T-helper 17 cell (primary cell): ENCODE measurements at regions not wholly inside any gene's neighbourhood (a gene's known extent, or its start where the extent isn't known, plus 50 kb on each side); places are given as distances from the start of the nearest gene placed in this dataset.

ENCODE experiments used
- ATAC-seq: fragments of 150-1000 bp; cut with Tn5 transposase; 2 replicates; pipeline ENCODE4 v1.10.0; 2021; ENCODE audit warnings: mild to moderate bottlenecking, moderate library complexity
- DNase-seq, 3 donors: peaks; one replicate each; pipeline versions ENCODE4 v3.0.0 to v3.0.0-alpha.2; 2020 to 2021
- H3K9me3 ChIP-seq: one replicate; pipeline ENCODE4 v1.7.0; 2013; ENCODE audit warnings: low read length, mild to moderate bottlenecking; ENCODE audit not compliant: control insufficient read depth, poor library complexity, severe bottlenecking
- H3K27ac Mint-ChIP-seq: one replicate; pipeline ENCODE4 v1.8.0; 2022; ENCODE audit warnings: mild to moderate bottlenecking, moderate library complexity, mixed read lengths
- H3K27me3 Mint-ChIP-seq: one replicate; pipeline ENCODE4 v1.8.0; 2022; ENCODE audit warnings: mixed read lengths
- H3K36me3 Mint-ChIP-seq: one replicate; pipeline ENCODE4 v1.8.0; 2022; ENCODE audit warnings: low read depth, mixed read lengths
- H3K4me1 Mint-ChIP-seq: one replicate; pipeline ENCODE4 v1.8.0; 2022; ENCODE audit warnings: mild to moderate bottlenecking, mixed read lengths
- H3K4me3 Mint-ChIP-seq: one replicate; pipeline ENCODE4 v1.8.0; 2022; ENCODE audit warnings: mild to moderate bottlenecking, moderate library complexity, mixed read lengths

- H3K27ac Mint-ChIP-seq: no peak overlapping the region
- H3K4me1 Mint-ChIP-seq: no peaks in the 10 kb centered on the region
- no peaks in the 10 kb centered on the region for H3K9me3 ChIP-seq
- DNase-seq (no peak), ATAC-seq (no peak)
- H3K4me3 Mint-ChIP-seq: no peak overlapping the region
- no peaks in the 10 kb centered on the region for H3K36me3 Mint-ChIP-seq
- no peaks in the 10 kb centered on the region for H3K27me3 Mint-ChIP-seq
Observed at GRCh38 chr3:150357923-150358607, 50.0 kb upstream of the TSC22D2 start.

DNA sequence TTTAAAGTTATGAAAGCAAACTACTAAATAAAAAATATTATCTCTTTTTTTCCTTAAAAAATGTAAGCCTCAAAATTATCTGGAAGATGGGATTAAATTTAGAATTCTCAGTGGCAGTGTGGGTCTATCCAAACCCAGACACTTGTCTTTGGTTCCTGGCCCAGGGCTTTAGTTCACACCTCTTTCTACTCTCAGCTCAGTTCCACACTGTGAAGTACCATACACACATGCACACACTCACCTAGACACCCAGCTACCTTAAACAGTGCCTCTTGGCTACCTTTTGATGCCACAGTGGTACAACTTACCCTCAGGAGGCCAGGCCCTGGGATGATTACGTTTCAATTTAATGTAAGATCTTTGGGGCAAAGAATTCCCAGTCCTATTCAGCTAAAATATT, 51.0 kb upstream of the TSC22D2 start:
- ATAC-seq: no peak
- Mint-ChIP-seq H3K4me1 (no peaks in the 10 kb centered on the region), H3K27ac (no peak overlapping the region), H3K4me3 (no peak overlapping the region), H3K27me3 (no peaks in the 10 kb centered on the region), H3K36me3 (no peaks in the 10 kb centered on the region)
- no peak for DNase-seq
- H3K9me3 ChIP-seq: no peaks in the 10 kb centered on the region

- H3K36me3 Mint-ChIP-seq: no peaks in the 10 kb centered on the region
- DNase-seq: no peak
- H3K27ac Mint-ChIP-seq: no peak overlapping the region
Observed at GRCh38 chr3:150355574-150355973, 52.5 kb upstream of the TSC22D2 start.

GRCh38 chr3:150352931-150353330, 55.2 kb upstream of the TSC22D2 start:
- DNase-seq (no peak), ATAC-seq (no peak)
- Mint-ChIP-seq H3K4me3 (no peak overlapping the region), H3K27me3 (peaks cover 21% of the 10 kb centered on the region), H3K4me1 (no peaks in the 10 kb centered on the region), H3K36me3 (no peaks in the 10 kb centered on the region), H3K27ac (no peak overlapping the region)
- no peaks in the 10 kb centered on the region for H3K9me3 ChIP-seq

More at GRCh38 chr3:150355574-150355973, 52.5 kb upstream of the TSC22D2 start:
- H3K4me3 Mint-ChIP-seq: no peak overlapping the region
- no peak for ATAC-seq
- H3K27me3 Mint-ChIP-seq: no peaks in the 10 kb centered on the region
- no peaks in the 10 kb centered on the region for H3K9me3 ChIP-seq
- H3K4me1 Mint-ChIP-seq: no peaks in the 10 kb centered on the region

DNA sequence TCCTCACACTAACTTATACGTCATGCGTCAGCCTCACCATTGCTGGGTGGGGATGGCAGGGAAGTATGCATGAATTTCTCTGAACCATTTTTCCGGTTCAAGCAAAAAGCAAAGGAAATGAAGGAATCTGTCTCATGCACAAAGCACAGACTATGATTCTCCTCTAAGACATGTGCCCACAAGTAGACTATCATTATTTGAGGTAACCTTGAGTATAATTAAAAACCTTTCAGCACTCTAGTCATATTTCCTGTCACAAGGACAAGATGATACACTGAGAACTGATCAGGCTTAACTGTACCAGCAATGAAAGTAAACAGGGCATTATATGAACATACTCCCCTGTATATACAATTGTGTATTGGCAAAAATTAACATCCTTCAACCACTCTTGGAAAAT, 56.7 kb upstream of the TSC22D2 start:
- H3K27me3 Mint-ChIP-seq: peaks cover 34% of the 10 kb centered on the region
- H3K36me3 Mint-ChIP-seq: no peaks in the 10 kb centered on the region
- no peak overlapping the region for H3K27ac Mint-ChIP-seq
- ATAC-seq (no peak), DNase-seq (no peak)
- H3K4me1 Mint-ChIP-seq: no peaks in the 10 kb centered on the region
- no peak overlapping the region for H3K4me3 Mint-ChIP-seq
- no peaks in the 10 kb centered on the region for H3K9me3 ChIP-seq

DNA sequence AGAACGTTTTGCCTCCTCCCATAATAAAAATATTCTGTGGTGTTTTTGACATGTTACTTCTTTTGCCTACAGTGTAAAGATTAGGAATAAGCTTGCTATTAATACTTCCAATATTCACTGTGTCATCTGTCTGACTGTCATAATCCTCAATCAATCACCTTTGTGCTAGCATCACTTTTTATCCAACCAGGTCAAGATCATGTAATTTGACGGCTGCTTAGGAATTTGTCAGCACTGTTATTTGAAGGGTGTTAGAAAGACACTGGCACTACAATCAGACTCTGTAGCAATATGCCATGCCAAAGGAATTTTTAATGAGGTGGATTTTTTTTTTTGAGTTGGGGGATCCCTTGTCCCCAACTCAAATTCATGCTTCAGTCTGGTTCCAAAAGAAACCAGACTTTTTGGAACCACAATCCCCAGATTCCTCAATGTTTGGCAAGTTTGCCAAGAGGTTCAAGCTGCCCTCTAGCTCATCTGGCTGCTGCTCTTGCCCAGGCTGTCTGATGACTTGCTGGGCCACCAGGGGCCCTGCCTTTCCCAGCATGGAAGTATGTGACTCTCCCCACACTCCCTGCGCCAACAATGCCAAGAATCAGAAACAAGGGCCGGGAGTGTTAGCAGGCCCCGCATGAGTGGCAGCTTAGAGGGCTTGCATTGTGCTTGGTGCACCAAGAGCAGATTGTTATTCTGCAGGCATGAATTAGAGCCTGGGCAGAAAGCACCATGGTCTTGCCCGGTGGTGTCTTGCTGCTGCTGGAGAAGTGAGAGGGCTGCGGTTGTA, 58.6 kb upstream of the TSC22D2 start:
- ATAC-seq (no peak), DNase-seq (no peak)
- H3K4me1 Mint-ChIP-seq: peaks cover 1% of the 10 kb centered on the region
- H3K27me3 Mint-ChIP-seq: peaks cover 47% of the 10 kb centered on the region
- H3K27ac Mint-ChIP-seq: no peak overlapping the region
- no peaks in the 10 kb centered on the region for H3K9me3 ChIP-seq
- no peaks in the 10 kb centered on the region for H3K36me3 Mint-ChIP-seq
- H3K4me3 Mint-ChIP-seq: no peak overlapping the region

DNA sequence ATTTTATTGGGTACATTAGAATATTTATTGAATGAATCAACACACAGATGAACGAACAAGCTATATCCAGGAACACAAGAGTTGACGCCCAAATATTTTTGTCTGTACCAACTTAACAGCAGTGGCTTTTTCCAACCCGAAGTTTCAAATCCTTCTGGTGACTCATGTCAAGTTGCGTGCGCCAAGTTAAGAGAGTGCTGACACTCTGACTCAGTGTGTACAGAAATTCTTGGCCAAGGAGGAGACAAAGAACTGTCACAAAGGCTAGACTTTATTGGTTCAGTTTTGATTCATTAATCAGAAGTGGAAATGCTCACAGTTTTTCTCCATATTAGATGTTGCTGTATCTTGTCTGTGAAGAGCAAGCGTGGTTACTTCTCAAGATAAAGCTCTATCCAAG, 59.6 kb upstream of the TSC22D2 start:
- DNase-seq (no peak), ATAC-seq (no peak)
- H3K27ac Mint-ChIP-seq: no peak overlapping the region
- H3K9me3 ChIP-seq: no peaks in the 10 kb centered on the region
- H3K4me1 Mint-ChIP-seq: peaks cover 3% of the 10 kb centered on the region
- H3K4me3 Mint-ChIP-seq: no peak overlapping the region
- H3K36me3 Mint-ChIP-seq: no peaks in the 10 kb centered on the region
- peaks cover 54% of the 10 kb centered on the region for H3K27me3 Mint-ChIP-seq

- no peak for ATAC-seq
- Mint-ChIP-seq H3K36me3 (no peaks in the 10 kb centered on the region), H3K4me1 (peaks cover 3% of the 10 kb centered on the region), H3K27ac (no peak overlapping the region), H3K4me3 (no peak overlapping the region), H3K27me3 (peaks cover 54% of the 10 kb centered on the region)
- no peak for DNase-seq
- H3K9me3 ChIP-seq: no peaks in the 10 kb centered on the region
Observed at GRCh38 chr3:150346981-150347863, 60.9 kb upstream of the TSC22D2 start.

GRCh38 chr3:150346266-150346665, 61.8 kb upstream of the TSC22D2 start:
- Mint-ChIP-seq H3K36me3 (no peaks in the 10 kb centered on the region), H3K27me3 (peaks cover 54% of the 10 kb centered on the region), H3K27ac (no peak overlapping the region), H3K4me1 (peaks cover 3% of the 10 kb centered on the region), H3K4me3 (no peak overlapping the region)
- no peak for DNase-seq
- ATAC-seq: no peak
- no peaks in the 10 kb centered on the region for H3K9me3 ChIP-seq

DNA sequence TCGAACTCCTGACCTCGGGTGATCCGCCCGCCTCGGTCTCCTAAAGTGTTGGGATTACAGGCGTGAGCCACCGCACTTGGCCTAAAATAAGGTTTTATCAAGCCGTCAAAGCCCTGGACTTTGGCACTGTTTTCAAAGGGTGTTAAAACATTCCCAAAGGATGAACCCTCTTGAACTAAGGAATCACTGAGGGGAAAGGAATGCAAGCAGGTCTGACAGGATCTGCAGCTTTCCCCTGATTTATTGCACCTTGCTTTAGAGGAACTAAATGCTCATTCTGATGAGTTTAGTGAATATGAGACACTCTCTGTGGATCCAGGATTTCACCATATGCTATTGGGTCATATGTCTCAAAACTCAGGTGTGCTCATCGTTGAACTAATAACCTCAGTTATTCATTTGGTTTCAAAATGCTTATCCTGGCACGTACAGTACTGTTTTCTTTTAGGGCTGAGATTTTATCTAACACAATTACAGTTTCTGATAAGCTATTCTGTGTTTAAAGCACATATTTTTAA, 63.0 kb upstream of the TSC22D2 start:
- ATAC-seq (no peak), DNase-seq (no peak)
- Mint-ChIP-seq H3K36me3 (no peaks in the 10 kb centered on the region), H3K27me3 (peaks cover 56% of the 10 kb centered on the region), H3K4me1 (peaks cover 3% of the 10 kb centered on the region), H3K27ac (no peak overlapping the region), H3K4me3 (no peak overlapping the region)
- H3K9me3 ChIP-seq: no peaks in the 10 kb centered on the region

DNA sequence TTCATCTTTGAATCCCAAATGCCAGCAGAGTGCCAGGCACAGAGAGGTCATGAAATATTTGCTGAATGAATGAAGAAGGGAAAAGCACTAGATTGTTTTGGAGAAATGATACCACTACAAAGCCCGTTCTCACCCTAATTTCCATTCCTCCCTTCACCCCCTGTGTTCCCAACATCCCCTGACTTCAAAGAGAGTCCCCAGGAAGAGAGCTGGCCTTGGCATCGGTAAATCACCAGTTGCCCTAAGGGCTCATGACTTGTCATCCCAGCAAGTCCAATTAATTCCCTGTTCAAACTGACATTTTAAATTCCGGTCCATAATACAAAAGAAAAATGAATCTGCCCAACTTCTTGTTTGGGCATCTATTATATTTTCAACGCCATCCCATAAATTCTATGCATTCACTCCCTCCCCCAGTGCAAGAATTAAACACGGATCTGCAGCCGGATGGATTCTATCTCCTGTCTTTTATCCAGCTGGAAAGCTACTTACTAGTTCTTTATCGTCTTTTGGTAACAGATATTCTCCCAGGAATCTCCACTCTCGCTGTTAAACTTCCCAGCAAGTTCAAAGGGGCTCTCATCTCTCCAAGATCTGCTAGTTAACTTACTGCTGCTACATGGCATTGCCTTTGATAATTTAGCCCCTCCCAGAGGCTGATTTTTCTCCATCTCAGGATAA, 63.9 kb upstream of the TSC22D2 start:
- H3K27me3 Mint-ChIP-seq: peaks cover 52% of the 10 kb centered on the region
- H3K27ac Mint-ChIP-seq: no peak overlapping the region
- no peak for DNase-seq
- H3K9me3 ChIP-seq: no peaks in the 10 kb centered on the region
- no peaks in the 10 kb centered on the region for H3K36me3 Mint-ChIP-seq
- ATAC-seq: no peak
- H3K4me1 Mint-ChIP-seq: peaks cover 3% of the 10 kb centered on the region
- no peak overlapping the region for H3K4me3 Mint-ChIP-seq

GRCh38 chr3:150342896-150343467, 65.1 kb upstream of the TSC22D2 start:
- no peak for ATAC-seq
- H3K27me3 Mint-ChIP-seq: peaks cover 50% of the 10 kb centered on the region
- DNase-seq: no peak
- no peak overlapping the region for H3K27ac Mint-ChIP-seq
- no peak overlapping the region for H3K4me3 Mint-ChIP-seq
- H3K9me3 ChIP-seq: no peaks in the 10 kb centered on the region
- peaks cover 3% of the 10 kb centered on the region for H3K4me1 Mint-ChIP-seq
- H3K36me3 Mint-ChIP-seq: no peaks in the 10 kb centered on the region
